ENCODE measurements at regions not wholly inside any gene's neighbourhood (a gene's known extent, or its start where the extent isn't known, plus 50 kb on each side); places are given as distances from the start of the nearest gene placed in this dataset.
"Not testable (repeated sequence)": the region's sequence is repeated elsewhere in the genome, so short reads cannot be mapped to it uniquely, and the experiment has no call there.

- H3K9ac ChIP-seq (ENCODE audit: low read depth, low read length) = no peak overlapping the region
- no peaks in the 10 kb centered on the region for H3K36me3 ChIP-seq (ENCODE audit: insufficient read depth, low read length)
- H3K27me3 ChIP-seq (ENCODE audit: control insufficient read depth, insufficient read depth, low read length) = no peaks in the 10 kb centered on the region
- H3K4me1 ChIP-seq (ENCODE audit: control insufficient read depth, insufficient read depth, low read length) = no peaks in the 10 kb centered on the region
- no peak overlapping the region for H3K4me2 ChIP-seq (ENCODE audit: low read length)
- no peak overlapping the region for H3K4me3 ChIP-seq (ENCODE audit: low read length)
- H3K9me3 ChIP-seq (replicated peaks; ENCODE audit: low read length) = no peaks in the 10 kb centered on the region
Measured at GRCh38 chr15:47035475-47036406, 681.6 kb upstream of the SEMA6D start.

- no peak overlapping the region for H3K4me2 ChIP-seq (ENCODE audit: low read length)
- H3K27me3 ChIP-seq (ENCODE audit: control insufficient read depth, insufficient read depth, low read length) = no peaks in the 10 kb centered on the region
- H3K4me3 ChIP-seq (ENCODE audit: low read length) = no peak overlapping the region
- H3K36me3 ChIP-seq (ENCODE audit: insufficient read depth, low read length) = no peaks in the 10 kb centered on the region
- no peak overlapping the region for H3K9ac ChIP-seq (ENCODE audit: low read depth, low read length)
- no peaks in the 10 kb centered on the region for H3K9me3 ChIP-seq (replicated peaks; ENCODE audit: low read length)
- H3K4me1 ChIP-seq (ENCODE audit: control insufficient read depth, insufficient read depth, low read length) = no peaks in the 10 kb centered on the region
Measured at GRCh38 chr15:47037003-47037402, 680.3 kb upstream of the SEMA6D start.

- H3K27me3 ChIP-seq (ENCODE audit: control insufficient read depth, insufficient read depth, low read length) = no peaks in the 10 kb centered on the region
- H3K36me3 ChIP-seq (ENCODE audit: insufficient read depth, low read length) = no peaks in the 10 kb centered on the region
- no peak overlapping the region for H3K4me2 ChIP-seq (ENCODE audit: low read length)
- no peak overlapping the region for H3K9ac ChIP-seq (ENCODE audit: low read depth, low read length)
- no peaks in the 10 kb centered on the region for H3K4me1 ChIP-seq (ENCODE audit: control insufficient read depth, insufficient read depth, low read length)
- H3K4me3 ChIP-seq (ENCODE audit: low read length) = no peak overlapping the region
- H3K9me3 ChIP-seq (replicated peaks; ENCODE audit: low read length) = no peaks in the 10 kb centered on the region
Measured at GRCh38 chr15:47039225-47039624, 678.1 kb upstream of the SEMA6D start.

GRCh38 chr15:47041301-47041700 is 676.0 kb upstream of the SEMA6D start:
- no peak overlapping the region for H3K4me3 ChIP-seq (ENCODE audit: low read length)

GRCh38 chr15:47047981-47048380 is 669.3 kb upstream of the SEMA6D start:
- H3K9me3 ChIP-seq (replicated peaks; ENCODE audit: low read length); H3K4me3 ChIP-seq (ENCODE audit: low read length); H3K9ac ChIP-seq (ENCODE audit: low read depth, low read length); H3K4me2 ChIP-seq (ENCODE audit: low read length); H3K27me3 ChIP-seq (ENCODE audit: control insufficient read depth, insufficient read depth, low read length); H3K36me3 ChIP-seq (ENCODE audit: insufficient read depth, low read length); H3K4me1 ChIP-seq (ENCODE audit: control insufficient read depth, insufficient read depth, low read length): not testable (repeated sequence)

More at GRCh38 chr15:47041301-47041700, 676.0 kb upstream of the SEMA6D start:
- H3K36me3 ChIP-seq (ENCODE audit: insufficient read depth, low read length) = no peaks in the 10 kb centered on the region
- no peaks in the 10 kb centered on the region for H3K9me3 ChIP-seq (replicated peaks; ENCODE audit: low read length)
- H3K27me3 ChIP-seq (ENCODE audit: control insufficient read depth, insufficient read depth, low read length) = no peaks in the 10 kb centered on the region
- H3K9ac ChIP-seq (ENCODE audit: low read depth, low read length) = no peak overlapping the region
- no peaks in the 10 kb centered on the region for H3K4me1 ChIP-seq (ENCODE audit: control insufficient read depth, insufficient read depth, low read length)
- H3K4me2 ChIP-seq (ENCODE audit: low read length) = no peak overlapping the region

GRCh38 chr15:47066392-47066791 is 650.9 kb upstream of the SEMA6D start:
- no peaks in the 10 kb centered on the region for H3K36me3 ChIP-seq (ENCODE audit: insufficient read depth, low read length)
- H3K4me3 ChIP-seq (ENCODE audit: low read length) = no peak overlapping the region
- no peak overlapping the region for H3K9ac ChIP-seq (ENCODE audit: low read depth, low read length)
- H3K27me3 ChIP-seq (ENCODE audit: control insufficient read depth, insufficient read depth, low read length) = no peaks in the 10 kb centered on the region
- H3K9me3 ChIP-seq (replicated peaks; ENCODE audit: low read length) = no peaks in the 10 kb centered on the region
- H3K4me1 ChIP-seq (ENCODE audit: control insufficient read depth, insufficient read depth, low read length) = no peaks in the 10 kb centered on the region
- no peak overlapping the region for H3K4me2 ChIP-seq (ENCODE audit: low read length)

- not testable (repeated sequence) for H3K4me2 ChIP-seq (ENCODE audit: low read length); H3K4me1 ChIP-seq (ENCODE audit: control insufficient read depth, insufficient read depth, low read length); H3K9me3 ChIP-seq (replicated peaks; ENCODE audit: low read length); H3K36me3 ChIP-seq (ENCODE audit: insufficient read depth, low read length); H3K27me3 ChIP-seq (ENCODE audit: control insufficient read depth, insufficient read depth, low read length); H3K9ac ChIP-seq (ENCODE audit: low read depth, low read length); H3K4me3 ChIP-seq (ENCODE audit: low read length)
Measured at GRCh38 chr15:47077846-47078245, 639.5 kb upstream of the SEMA6D start.

- H3K4me1 ChIP-seq (ENCODE audit: control insufficient read depth, insufficient read depth, low read length) = no peaks in the 10 kb centered on the region
- no peak overlapping the region for H3K4me2 ChIP-seq (ENCODE audit: low read length)
- H3K27me3 ChIP-seq (ENCODE audit: control insufficient read depth, insufficient read depth, low read length) = no peaks in the 10 kb centered on the region
- H3K4me3 ChIP-seq (ENCODE audit: low read length) = no peak overlapping the region
- no peaks in the 10 kb centered on the region for H3K9me3 ChIP-seq (replicated peaks; ENCODE audit: low read length)
- H3K36me3 ChIP-seq (ENCODE audit: insufficient read depth, low read length) = no peaks in the 10 kb centered on the region
- no peak overlapping the region for H3K9ac ChIP-seq (ENCODE audit: low read depth, low read length)
Measured at GRCh38 chr15:47095833-47096232, 621.5 kb upstream of the SEMA6D start.

GRCh38 chr15:47098526-47098925 is 618.8 kb upstream of the SEMA6D start:
- H3K36me3 ChIP-seq (ENCODE audit: insufficient read depth, low read length); H3K27me3 ChIP-seq (ENCODE audit: control insufficient read depth, insufficient read depth, low read length); H3K9ac ChIP-seq (ENCODE audit: low read depth, low read length); H3K4me2 ChIP-seq (ENCODE audit: low read length); H3K9me3 ChIP-seq (replicated peaks; ENCODE audit: low read length); H3K4me1 ChIP-seq (ENCODE audit: control insufficient read depth, insufficient read depth, low read length); H3K4me3 ChIP-seq (ENCODE audit: low read length): not testable (repeated sequence)

- not testable (repeated sequence) for H3K4me2 ChIP-seq (ENCODE audit: low read length); H3K27me3 ChIP-seq (ENCODE audit: control insufficient read depth, insufficient read depth, low read length); H3K4me3 ChIP-seq (ENCODE audit: low read length); H3K36me3 ChIP-seq (ENCODE audit: insufficient read depth, low read length); H3K4me1 ChIP-seq (ENCODE audit: control insufficient read depth, insufficient read depth, low read length); H3K9ac ChIP-seq (ENCODE audit: low read depth, low read length); H3K9me3 ChIP-seq (replicated peaks; ENCODE audit: low read length)
Measured at GRCh38 chr15:47099801-47100200, 617.5 kb upstream of the SEMA6D start.

GRCh38 chr15:47108800-47109199 is 608.5 kb upstream of the SEMA6D start:
- not testable (repeated sequence) for H3K36me3 ChIP-seq (ENCODE audit: insufficient read depth, low read length); H3K4me1 ChIP-seq (ENCODE audit: control insufficient read depth, insufficient read depth, low read length); H3K9me3 ChIP-seq (replicated peaks; ENCODE audit: low read length); H3K4me3 ChIP-seq (ENCODE audit: low read length); H3K27me3 ChIP-seq (ENCODE audit: control insufficient read depth, insufficient read depth, low read length); H3K4me2 ChIP-seq (ENCODE audit: low read length); H3K9ac ChIP-seq (ENCODE audit: low read depth, low read length)

GRCh38 chr15:47116698-47117097 is 600.6 kb upstream of the SEMA6D start:
- H3K36me3 ChIP-seq (ENCODE audit: insufficient read depth, low read length) = no peaks in the 10 kb centered on the region
- H3K4me1 ChIP-seq (ENCODE audit: control insufficient read depth, insufficient read depth, low read length) = no peaks in the 10 kb centered on the region
- no peaks in the 10 kb centered on the region for H3K9me3 ChIP-seq (replicated peaks; ENCODE audit: low read length)
- no peak overlapping the region for H3K4me2 ChIP-seq (ENCODE audit: low read length)
- no peak overlapping the region for H3K4me3 ChIP-seq (ENCODE audit: low read length)
- H3K9ac ChIP-seq (ENCODE audit: low read depth, low read length) = no peak overlapping the region
- no peaks in the 10 kb centered on the region for H3K27me3 ChIP-seq (ENCODE audit: control insufficient read depth, insufficient read depth, low read length)

Measured in skeletal muscle satellite cell (primary cell).